ENCODE measurements at regions not wholly inside any gene's neighbourhood (a gene's known extent, or its start where the extent isn't known, plus 50 kb on each side); places are given as distances from the start of the nearest gene placed in this dataset.

DNA sequence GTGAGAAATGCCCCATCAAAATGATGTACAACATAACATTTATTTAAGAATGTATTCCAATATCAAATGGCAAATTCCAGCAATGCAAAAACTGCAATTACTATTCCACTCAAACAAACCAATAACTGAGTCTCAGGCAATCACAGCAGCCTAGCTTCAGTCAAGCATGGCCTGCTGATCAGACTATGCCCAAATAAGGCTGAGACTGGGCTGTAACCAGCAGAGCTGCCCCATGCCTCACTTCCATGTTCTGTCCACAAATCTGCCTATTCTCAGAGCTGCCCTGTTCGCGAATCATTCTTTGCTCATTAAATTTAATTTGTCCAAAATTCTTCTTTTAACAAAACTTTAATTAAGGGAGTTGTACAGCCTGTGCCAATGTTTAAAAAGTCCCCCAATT is 155.4 kb downstream of the FNDC1 start:
- Histone ChIP-seq H3K9me3 (ENCODE audit: low read length) (no peaks in the 10 kb centered on the region), H2AFZ (ENCODE audit: low read length) (no peak overlapping the region), H3K4me1 (ENCODE audit: insufficient read depth, low read length, severe bottlenecking) (no peaks in the 10 kb centered on the region), H3K4me3 (ENCODE audit: low read depth, low read length, poor library complexity, severe bottlenecking) (no peak overlapping the region), H3K27ac (ENCODE audit: low read depth, low read length, poor library complexity, severe bottlenecking) (no peak overlapping the region), H3K4me2 (ENCODE audit: low read length) (no peak overlapping the region), H3K27me3 (ENCODE audit: insufficient read depth, low read length) (no peaks in the 10 kb centered on the region; the same call in 1 of the 2 replicates), H3K36me3 (ENCODE audit: insufficient read depth, low read length) (no peaks in the 10 kb centered on the region), H4K20me1 (ENCODE audit: insufficient read depth, low read length) (no peaks in the 10 kb centered on the region), H3K9me2 (ENCODE audit: low read depth, low read length) (no peaks in the 10 kb centered on the region), H3F3A (ENCODE audit: insufficient read depth, low read length) (no peaks in the 10 kb centered on the region), H3K9ac (ENCODE audit: low read length) (no peak overlapping the region), H3K79me2 (ENCODE audit: insufficient read depth, low read length) (no peaks in the 10 kb centered on the region)
- no peak for TF ChIP-seq EZH2 (IDR thresholded peaks at IDR 0.05; ENCODE audit: borderline replicate concordance, low read length)
- TF ChIP-seq, protein P1, sequence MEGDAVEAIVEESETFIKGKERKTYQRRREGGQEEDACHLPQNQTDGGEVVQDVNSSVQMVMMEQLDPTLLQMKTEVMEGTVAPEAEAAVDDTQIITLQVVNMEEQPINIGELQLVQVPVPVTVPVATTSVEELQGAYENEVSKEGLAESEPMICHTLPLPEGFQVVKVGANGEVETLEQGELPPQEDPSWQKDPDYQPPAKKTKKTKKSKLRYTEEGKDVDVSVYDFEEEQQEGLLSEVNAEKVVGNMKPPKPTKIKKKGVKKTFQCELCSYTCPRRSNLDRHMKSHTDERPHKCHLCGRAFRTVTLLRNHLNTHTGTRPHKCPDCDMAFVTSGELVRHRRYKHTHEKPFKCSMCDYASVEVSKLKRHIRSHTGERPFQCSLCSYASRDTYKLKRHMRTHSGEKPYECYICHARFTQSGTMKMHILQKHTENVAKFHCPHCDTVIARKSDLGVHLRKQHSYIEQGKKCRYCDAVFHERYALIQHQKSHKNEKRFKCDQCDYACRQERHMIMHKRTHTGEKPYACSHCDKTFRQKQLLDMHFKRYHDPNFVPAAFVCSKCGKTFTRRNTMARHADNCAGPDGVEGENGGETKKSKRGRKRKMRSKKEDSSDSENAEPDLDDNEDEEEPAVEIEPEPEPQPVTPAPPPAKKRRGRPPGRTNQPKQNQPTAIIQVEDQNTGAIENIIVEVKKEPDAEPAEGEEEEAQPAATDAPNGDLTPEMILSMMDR (IDR thresholded peaks at IDR 0.05; ENCODE audit: low read length) = no peak
